HCT116 (cell line): ENCODE measurements at regions not wholly inside any gene's neighbourhood (a gene's known extent, or its start where the extent isn't known, plus 50 kb on each side); places are given as distances from the start of the nearest gene placed in this dataset.

ENCODE experiments used
- ATAC-seq: fragments of 200-7000 bp; cut with Tn5 transposase; 2 replicates; pipeline ENCODE4 v1.9.1; 2020; ENCODE audit warnings: mild to moderate bottlenecking, moderate library complexity
- BruUV-seq: library from RNA; stranded (reverse); fragments of 400-500 nt; replicated peaks from 2 replicates; lab custom pipeline; 2021; lab: Mats Ljungman, UMichigan
- CTCF ChIA-PET: fragments of 300-600 bp; sonication (Branson Sonifier 250); formaldehyde crosslinking; loops from one replicate; lab custom pipeline; 2021; ENCODE audit warnings: antibody characterized with exemption; lab: Charles Lee
- POLR2A ChIA-PET: fragments of 300-600, 350-600 bp; sonication (Branson Sonifier 250); formaldehyde crosslinking; loops from one replicate; lab custom pipeline; 2021; ENCODE audit warnings: antibody characterized with exemption; lab: Charles Lee
- RAD21 ChIA-PET, 2 experiments: fragments of 300-600 bp; sonication (Branson Sonifier 250); formaldehyde crosslinking; loops; one replicate each; lab custom pipeline; 2023; ENCODE audit warnings: low total read pairs in 2 of 2; ENCODE audit not compliant: uncharacterized antibody in 2 of 2, unreplicated experiment in 2 of 2, low non-redundant PET in 1 of 2; lab: Charles Lee
- DNase-seq: peaks from one replicate; pipeline ENCODE4 v3.0.0-alpha.2; 2010; ENCODE audit warnings: low read depth, low spot score
- H2AFZ ChIP-seq: fragments of 200-600 bp; shearing (Covaris generic), sonication (generic); 2 replicates; pipeline ENCODE4 v1.6.1; 2017; ENCODE audit warnings: low read depth, mixed run types, mixed read lengths, antibody characterized with exemption, low read length; ENCODE audit not compliant: poor library complexity, severe bottlenecking
- H3K27ac ChIP-seq: 2 replicates; pipeline ENCODE4 v1.5.1; 2012; ENCODE audit warnings: low read depth, low read length
- H3K27me3 ChIP-seq: fragments of 200-600 bp; sonication (generic); 2 replicates; pipeline ENCODE4 v1.6.1; 2016; ENCODE audit warnings: mixed run types, low read length, mixed read lengths; ENCODE audit not compliant: insufficient read depth
- H3K36me3 ChIP-seq, 2 experiments: fragments of 200-500 bp in 1 of 2; fragments of 200-600 bp in 1 of 2; sonication (Bioruptor generic) in 1 of 2; sonication (generic) in 1 of 2; 2 replicates each; pipeline versions ENCODE4 v1.5.1 to v1.6.1; 2014 to 2016; ENCODE audit warnings: low read length in 2 of 2, inconsistent platforms in 1 of 2, mixed read lengths in 1 of 2, mixed run types in 1 of 2; ENCODE audit not compliant: insufficient read depth in 2 of 2, control insufficient read depth in 1 of 2
- H3K4me1 ChIP-seq, 2 experiments: fragments of 200-600 bp in 1 of 2; sonication (generic) in 1 of 2; 2 replicates each; pipeline versions ENCODE4 v1.5.1 to v1.6.1; 2012 to 2017; ENCODE audit warnings: low read length in 2 of 2, inconsistent platforms in 1 of 2, mild to moderate bottlenecking in 1 of 2, mixed read lengths in 1 of 2, mixed run types in 1 of 2, moderate library complexity in 1 of 2; ENCODE audit not compliant: insufficient read depth in 2 of 2, control insufficient read depth in 1 of 2
- H3K4me2 ChIP-seq: fragments of 200-600 bp; sonication (generic); 2 replicates; pipeline ENCODE4 v1.6.1; 2017; ENCODE audit warnings: mixed run types, low read length, mixed read lengths
- H3K4me3 ChIP-seq, 2 experiments: fragments of 200-600 bp in 1 of 2; sonication (generic) in 1 of 2; replicated peaks in 1 of 2; 2 replicates each; pipeline ENCODE4 v1.5.1; 2011 to 2016; ENCODE audit warnings: low read length in 2 of 2, control low read depth in 1 of 2, low read depth in 1 of 2, mild to moderate bottlenecking in 1 of 2, mixed read lengths in 1 of 2, mixed run types in 1 of 2
- H3K79me2 ChIP-seq: fragments of 200-600 bp; sonication (generic); 2 replicates; pipeline ENCODE4 v1.6.1; 2017; ENCODE audit warnings: mild to moderate bottlenecking, mixed run types, low read length, moderate library complexity, mixed read lengths; ENCODE audit not compliant: insufficient read depth
- H3K9ac ChIP-seq: fragments of 200-600 bp; sonication (generic); 2 replicates; pipeline ENCODE4 v1.6.1; 2016; ENCODE audit warnings: low read length, mixed read lengths
- H3K9me2 ChIP-seq: fragments of 200-600 bp; sonication (generic), shearing (Covaris generic); 2 replicates; pipeline ENCODE4 v1.6.1; 2017; ENCODE audit warnings: mixed run types, mild to moderate bottlenecking, moderate library complexity; ENCODE audit not compliant: insufficient read depth
- H3K9me3 ChIP-seq, 2 experiments: fragments of 200-500 bp in 1 of 2; fragments of 200-600 bp in 1 of 2; sonication (Bioruptor generic) in 1 of 2; sonication (generic) in 1 of 2; 2 replicates each; pipeline ENCODE4 v1.6.1; 2014 to 2017; ENCODE audit warnings: low read length in 2 of 2, mixed read lengths in 2 of 2, inconsistent platforms in 1 of 2, low read depth in 1 of 2, mild to moderate bottlenecking in 1 of 2, mixed run types in 1 of 2, moderate library complexity in 1 of 2; ENCODE audit not compliant: control insufficient read depth in 1 of 2, insufficient read depth in 1 of 2
- H4K20me1 ChIP-seq: fragments of 200-600 bp; sonication (generic), shearing (Covaris generic); 2 replicates; pipeline ENCODE4 v1.6.1; 2017; ENCODE audit warnings: mixed run types, mild to moderate bottlenecking, moderate library complexity; ENCODE audit not compliant: insufficient read depth
- ATF3 ChIP-seq: IDR thresholded peaks from 2 replicates; pipeline ENCODE4 v1.6.1; 2012
- CBX3 ChIP-seq: IDR thresholded peaks from 2 replicates; pipeline ENCODE4 v1.6.1; 2012; ENCODE audit warnings: low read depth
- CEBPB ChIP-seq: IDR thresholded peaks from 2 replicates; pipeline ENCODE4 v1.6.1; 2012; ENCODE audit warnings: low read depth
- CTCF ChIP-seq, 3 experiments: fragments of 200-600 bp in 1 of 3; sonication (generic) in 1 of 3; IDR thresholded peaks in 2 of 3; conservative IDR thresholded peaks in 1 of 3; 2 replicates each; pipeline ENCODE4 v1.5.1; 2012 to 2017; ENCODE audit warnings: low read depth in 2 of 3, low read length in 2 of 3, antibody characterized with exemption in 1 of 3, borderline replicate concordance in 1 of 3, control low read depth in 1 of 3, mild to moderate bottlenecking in 1 of 3, mixed read lengths in 1 of 3, mixed run types in 1 of 3, moderate library complexity in 1 of 3; ENCODE audit not compliant: insufficient read depth in 1 of 3
- EGR1 ChIP-seq: IDR thresholded peaks from 2 replicates; pipeline ENCODE4 v1.6.1; 2012; ENCODE audit warnings: low read depth
- ELF1 ChIP-seq: IDR thresholded peaks from 2 replicates; pipeline ENCODE4 v1.6.1; 2012; ENCODE audit warnings: low read depth, borderline replicate concordance
- EZH2 ChIP-seq: fragments of 200-600 bp; sonication (generic); IDR thresholded peaks from 2 replicates; pipeline ENCODE4 v1.6.1; 2017; ENCODE audit warnings: antibody characterized with exemption, mixed run types
- EZH2phosphoT487 ChIP-seq: fragments of 200-600 bp; IDR thresholded peaks from 2 replicates; pipeline ENCODE4 v1.6.1; 2018; ENCODE audit warnings: antibody characterized with exemption, borderline replicate concordance
- FOSL1 ChIP-seq: IDR thresholded peaks from 2 replicates; pipeline ENCODE4 v1.6.1; 2012; ENCODE audit warnings: low read depth
- JUND ChIP-seq: IDR thresholded peaks from 2 replicates; pipeline ENCODE4 v1.6.1; 2012
- POLR2A ChIP-seq: IDR thresholded peaks from 2 replicates; pipeline ENCODE4 v1.7.0; 2011; ENCODE audit warnings: borderline replicate concordance; ENCODE audit not compliant: insufficient read depth, insufficient read length; ENCODE audit errors: extremely low read depth
- RAD21 ChIP-seq: IDR thresholded peaks from 2 replicates; pipeline ENCODE4 v1.6.1; 2012; ENCODE audit warnings: low read depth, mild to moderate bottlenecking
- SIN3A ChIP-seq: IDR thresholded peaks from 2 replicates; pipeline ENCODE4 v1.6.1; 2012; ENCODE audit warnings: low read depth
- SP1 ChIP-seq: IDR thresholded peaks from 2 replicates; pipeline ENCODE4 v1.6.1; 2012; ENCODE audit warnings: low read depth
- SRF ChIP-seq: IDR thresholded peaks from 2 replicates; pipeline ENCODE4 v1.6.1; 2012; ENCODE audit warnings: low read depth
- TCF7L2 ChIP-seq: IDR thresholded peaks from 2 replicates; pipeline ENCODE4 v1.7.0; 2011; ENCODE audit warnings: borderline replicate concordance, inconsistent platforms; ENCODE audit not compliant: insufficient read depth, insufficient read length; ENCODE audit errors: extremely low read depth
- YY1 ChIP-seq: IDR thresholded peaks from 2 replicates; pipeline ENCODE4 v1.6.1; 2011; ENCODE audit warnings: low read length, low read depth, moderate library complexity, mild to moderate bottlenecking; ENCODE audit not compliant: insufficient replicate concordance; ENCODE audit errors: extremely low read depth
- ZBTB33 ChIP-seq: IDR thresholded peaks from 2 replicates; pipeline ENCODE4 v1.6.1; 2011; ENCODE audit warnings: mild to moderate bottlenecking, low read length, moderate library complexity; ENCODE audit not compliant: insufficient replicate concordance; ENCODE audit errors: extremely low read depth
- ZFX ChIP-seq: fragments of 450-650 bp; IDR thresholded peaks from 2 replicates; pipeline ENCODE4 v1.6.1; 2017
- ZNF274 ChIP-seq: fragments of 200-500 bp; sonication (Bioruptor generic); IDR thresholded peaks from 2 replicates; pipeline ENCODE4 v1.6.1; 2014; ENCODE audit warnings: mild to moderate bottlenecking, low read depth, low read length, inconsistent platforms
- intact Hi-C: fragments of 100-400 bp; cut with micrococcal nuclease; formaldehyde crosslinking; loops from 2 replicates; pipeline ENCODE4 v1.10.0; 2022

GRCh38 chr3:137294839-137295238 is 337.1 kb downstream of the IL20RB start:
- H3K9me2 ChIP-seq = no peaks in the 10 kb centered on the region
- ATAC-seq (no peak), DNase-seq (no peak)
- H3K9ac ChIP-seq = no peak overlapping the region
- intact Hi-C loops = no loop called here
- RAD21 ChIA-PET = no interaction called here
- H3K79me2 ChIP-seq = no peaks in the 10 kb centered on the region
- BruUV-seq = no TSS peak
- no peak for TF ChIP-seq ZFX
- no peak for TF ChIP-seq ATF3
- TF ChIP-seq EZH2 = no peak
- TF ChIP-seq EZH2phosphoT487 = no peak
- TF ChIP-seq POLR2A = no peak
- no peak for TF ChIP-seq EGR1
- TF ChIP-seq ZNF274 = no peak
- no peak for TF ChIP-seq ELF1
- TF ChIP-seq FOSL1 = no peak
- TF ChIP-seq SRF = no peak
- TF ChIP-seq CTCF (IDR thresholded peaks at IDR 0.05 in 2 of 3, conservative IDR thresholded peaks at IDR 0.05 in 1 of 3; ENCODE audit: borderline replicate concordance in 1 of 3, insufficient read depth in 1 of 3, low read depth in 2 of 3, low read length in 2 of 3) = no peak
- no peak for TF ChIP-seq CEBPB
- TF ChIP-seq JUND = no peak
- TF ChIP-seq SP1 = no peak
- TF ChIP-seq TCF7L2 = no peak
- TF ChIP-seq RAD21 = no peak
- TF ChIP-seq YY1 = no peak
- TF ChIP-seq ZBTB33 = no peak
- no peak for TF ChIP-seq CBX3
- no peak for TF ChIP-seq SIN3A
- no peaks in the 10 kb centered on the region for H3K9me3 ChIP-seq
- no peak overlapping the region for H3K4me2 ChIP-seq
- H4K20me1 ChIP-seq = no peaks in the 10 kb centered on the region; the same call in 1 of the 2 replicates
- H3K36me3 ChIP-seq = no peaks in the 10 kb centered on the region
- POLR2A ChIA-PET = interaction anchor here (1.2 kb wide), 1 partner anchor 9 kb away, joined by 4 read pairs; no protein-coding TSS in a partner anchor
- H3K4me1 ChIP-seq = no peaks in the 10 kb centered on the region
- H3K4me3 ChIP-seq = no peak overlapping the region
- H3K27ac ChIP-seq = no peak overlapping the region
- H2AFZ ChIP-seq = no peak overlapping the region
- CTCF ChIA-PET = no interaction called here
- H3K27me3 ChIP-seq = peaks cover 4% of the 10 kb centered on the region
